Vagina (tissue), 2 donors: ENCODE measurements at regions not wholly inside any gene's neighbourhood (a gene's known extent, or its start where the extent isn't known, plus 50 kb on each side); places are given as distances from the start of the nearest gene placed in this dataset.

Experiments used
- CTCF ChIP-seq, 3 experiments: fragments of 450-650 bp in 2 of 3; fragments of 200-600 bp in 1 of 3; sonication (generic) in 1 of 3; IDR thresholded peaks; one replicate each; pipeline ENCODE4 v1.5.1; 2017 to 2019; ENCODE audit warnings: antibody characterized with exemption in 3 of 3, mild to moderate bottlenecking in 2 of 3, moderate library complexity in 2 of 3
- POLR2A ChIP-seq, 2 donors: fragments of 450-650 bp; IDR thresholded peaks; one replicate each; pipeline ENCODE4 v1.6.1; 2017; ENCODE audit warnings: antibody characterized with exemption in 2 of 2, mild to moderate bottlenecking in 2 of 2, moderate library complexity in 2 of 2
- POLR2AphosphoS5 ChIP-seq, 2 donors: sonication (generic); formaldehyde crosslinking; IDR thresholded peaks; one replicate each; pipeline ENCODE4 v1.9.0; 2017; ENCODE audit warnings: antibody characterized with exemption in 2 of 2, mild to moderate bottlenecking in 2 of 2, low read depth in 1 of 2; ENCODE audit not compliant: insufficient read depth in 1 of 2

DNA sequence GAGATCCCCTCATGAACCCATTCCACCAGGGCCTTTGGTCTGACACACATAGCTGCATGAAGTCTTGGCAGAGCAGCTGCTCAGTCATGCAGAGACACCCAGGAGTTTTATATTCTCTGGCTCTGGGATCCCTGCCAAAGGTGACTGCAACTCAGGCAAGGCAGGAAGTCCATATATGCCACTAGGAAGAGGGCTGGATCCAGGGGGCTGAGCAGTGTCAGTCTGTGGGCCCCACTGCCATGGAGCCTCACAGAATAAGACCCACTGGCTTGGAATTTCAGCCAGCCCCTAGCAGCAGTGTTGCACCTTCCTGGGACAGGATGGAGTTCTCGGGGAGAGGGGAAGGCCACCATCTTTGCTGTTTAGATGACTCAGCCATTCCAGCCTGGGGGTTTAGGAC lies 199.7 kb downstream of the TBX15 start:
- TF ChIP-seq CTCF (IDR thresholded peaks at IDR 0.05): no peak
- TF ChIP-seq POLR2AphosphoS5 (IDR thresholded peaks at IDR 0.05; ENCODE audit: insufficient read depth in 1 of 2, low read depth in 1 of 2): no peak
- TF ChIP-seq POLR2A (IDR thresholded peaks at IDR 0.05): no peak
